Prostate gland (tissue), 2 donors: ENCODE measurements at regions not wholly inside any gene's neighbourhood (a gene's known extent, or its start where the extent isn't known, plus 50 kb on each side); places are given as distances from the start of the nearest gene placed in this dataset.

Experiments
- CTCF ChIP-seq, 4 experiments: fragments of 200-600 bp in 2 of 4; fragments of 450-650 bp in 2 of 4; sonication (generic) in 2 of 4; IDR thresholded peaks; 1 replicate in 3 of 4; 2 replicates in 1 of 4; pipeline ENCODE4 v1.5.1; 2016 to 2019; ENCODE audit warnings: antibody characterized with exemption in 4 of 4, mild to moderate bottlenecking in 2 of 4, moderate library complexity in 2 of 4
- POLR2A ChIP-seq: fragments of 450-650 bp; IDR thresholded peaks from one replicate; pipeline ENCODE4 v1.6.1; 2016; ENCODE audit warnings: antibody characterized with exemption, mild to moderate bottlenecking
- POLR2AphosphoS5 ChIP-seq: sonication (generic); formaldehyde crosslinking; IDR thresholded peaks from one replicate; pipeline ENCODE4 v1.6.1; 2017; ENCODE audit warnings: antibody characterized with exemption

- no peak for TF ChIP-seq CTCF (IDR thresholded peaks at IDR 0.05)
- no peak for TF ChIP-seq POLR2A
- no peak for TF ChIP-seq POLR2AphosphoS5
Observed at GRCh38 chr6:12481850-12482249, 191.7 kb downstream of the EDN1 start.
